GM10248 (cell line): ENCODE measurements at regions not wholly inside any gene's neighbourhood (a gene's known extent, or its start where the extent isn't known, plus 50 kb on each side); places are given as distances from the start of the nearest gene placed in this dataset.

Source experiments
- CTCF ChIA-PET: fragments of 300-600 bp; sonication (Branson Sonifier 250); formaldehyde crosslinking; extraction: SDS; loops from one replicate; lab custom pipeline; 2021; ENCODE audit warnings: antibody characterized with exemption; lab: Yijun Ruan, JAX
- POLR2A ChIA-PET: fragments of 350-650 bp; sonication (Branson Sonifier 250); formaldehyde crosslinking; extraction: SDS; loops from one replicate; lab custom pipeline; 2020; ENCODE audit warnings: antibody characterized with exemption; lab: Yijun Ruan, JAX
- DNase-seq: peaks from one replicate; pipeline ENCODE4 v3.0.0; 2012; ENCODE audit errors: extremely low spot score
- CTCF ChIP-seq: IDR thresholded peaks from 2 replicates; pipeline ENCODE4 v1.5.1; 2012; ENCODE audit warnings: mild to moderate bottlenecking, low read depth; ENCODE audit errors: extremely low read depth, missing control alignments, control extremely low read depth

- POLR2A ChIA-PET, result no interaction called here
- no peak for TF ChIP-seq CTCF
- DNase-seq, result no peak
These were observed 673.6 kb upstream of the ADGRL2 start for GRCh38 chr1:81126989-81127581.

GRCh38 chr1:81125672-81126071 lies 675.1 kb upstream of the ADGRL2 start:
- CTCF ChIA-PET, result no interaction called here
- no peak for DNase-seq
- POLR2A ChIA-PET, result no interaction called here
- no peak for TF ChIP-seq CTCF

More at GRCh38 chr1:81126989-81127581, 673.6 kb upstream of the ADGRL2 start:
- CTCF ChIA-PET, result interaction anchor here (1.0 kb wide), 1 partner anchor 24 kb away, joined by 4 read pairs; no protein-coding TSS in a partner anchor

- POLR2A ChIA-PET, result no interaction called here
- no peak for DNase-seq
These were observed 679.4 kb upstream of the ADGRL2 start for GRCh38 chr1:81121306-81121705.

GRCh38 chr1:81119319-81119718 lies 681.4 kb upstream of the ADGRL2 start:
- DNase-seq, result no peak
- ChIA-PET POLR2A (no interaction called here), CTCF (no interaction called here)
- no peak for TF ChIP-seq CTCF

More at GRCh38 chr1:81121306-81121705, 679.4 kb upstream of the ADGRL2 start:
- TF ChIP-seq CTCF, result no peak
- CTCF ChIA-PET, result no interaction called here

GRCh38 chr1:81118550-81118949 lies 682.2 kb upstream of the ADGRL2 start:
- CTCF ChIA-PET, result no interaction called here
- no peak for DNase-seq
- no peak for TF ChIP-seq CTCF
- POLR2A ChIA-PET, result no interaction called here

GRCh38 chr1:81115422-81115821 lies 685.3 kb upstream of the ADGRL2 start:
- ChIA-PET POLR2A (no interaction called here), CTCF (interaction anchor here (1.1 to 1.2 kb wide), 2 partner anchors 12 to 41 kb away, joined by 3 read pairs; no protein-coding TSS in a partner anchor)
- no peak for TF ChIP-seq CTCF
- DNase-seq, result no peak
